GM18511 (cell line): ENCODE measurements at regions not wholly inside any gene's neighbourhood (a gene's known extent, or its start where the extent isn't known, plus 50 kb on each side); places are given as distances from the start of the nearest gene placed in this dataset.
"Not testable (repeated sequence)": the region's sequence is repeated elsewhere in the genome, so short reads cannot be mapped to it uniquely, and the experiment has no call there.

ENCODE experiments used
- ATAC-seq: cut with Tn5 transposase; IDR thresholded peaks from one replicate; pipeline ENCODE4 v1.9.1; 2021; ENCODE audit warnings: mild to moderate bottlenecking, moderate library complexity; ENCODE audit not compliant: unreplicated experiment

DNA sequence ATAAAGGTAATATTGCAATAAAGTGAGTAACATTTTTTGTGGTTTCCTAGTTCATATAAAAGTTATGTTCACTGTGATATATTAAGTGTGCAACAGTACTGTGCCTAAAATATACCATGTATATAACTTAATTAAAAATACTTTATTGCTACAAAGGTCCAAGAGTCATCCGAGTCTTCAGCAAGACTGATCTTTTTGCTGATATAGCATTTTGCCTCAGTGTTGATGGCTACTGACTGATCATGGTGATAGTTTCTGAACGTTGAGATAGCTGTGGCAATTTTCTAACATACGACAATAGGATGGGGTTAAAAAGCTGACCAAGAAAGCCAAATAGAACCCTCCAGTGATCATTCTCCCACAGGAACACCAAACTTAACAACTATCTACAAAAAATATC, 1302.7 kb downstream of the TECRL start:
- no peak for ATAC-seq

DNA sequence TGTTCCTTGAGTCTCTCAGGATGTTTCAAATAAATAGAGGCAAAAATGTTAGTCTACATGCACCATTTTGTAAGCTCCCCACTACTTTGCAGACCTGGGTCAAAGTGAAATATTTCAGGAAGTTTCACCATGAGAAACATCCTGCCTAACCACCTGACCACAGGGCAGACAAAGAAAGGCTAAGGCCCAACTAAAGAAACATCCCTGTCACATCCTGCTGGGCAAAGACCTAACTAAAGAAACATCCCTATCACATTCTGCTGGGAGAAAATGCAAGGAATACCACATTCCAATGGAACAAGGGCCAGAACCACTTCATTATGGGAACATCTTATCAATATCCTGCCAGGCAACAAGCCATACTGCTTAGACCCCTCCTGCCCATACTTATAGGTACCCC, 1303.4 kb downstream of the TECRL start:
- ATAC-seq, result no peak

DNA sequence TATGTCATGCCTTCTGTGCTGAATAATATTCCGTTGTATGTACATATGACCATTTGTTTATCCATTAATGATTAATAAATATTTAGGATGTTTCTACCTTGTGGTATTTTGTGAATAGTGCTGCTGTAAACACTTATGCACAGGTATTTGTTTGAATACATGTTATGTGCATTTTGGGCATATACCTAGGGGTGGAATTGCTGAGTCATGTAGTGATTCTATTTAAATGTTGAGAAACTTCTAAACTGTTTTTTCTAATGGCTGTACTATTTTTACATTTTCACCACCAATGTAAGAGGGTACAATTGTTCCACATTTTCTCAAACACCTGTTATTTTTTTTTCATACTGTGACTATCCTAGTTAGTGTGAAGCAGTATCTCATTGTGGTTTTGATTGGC, 1318.6 kb downstream of the TECRL start:
- ATAC-seq, result no peak

DNA sequence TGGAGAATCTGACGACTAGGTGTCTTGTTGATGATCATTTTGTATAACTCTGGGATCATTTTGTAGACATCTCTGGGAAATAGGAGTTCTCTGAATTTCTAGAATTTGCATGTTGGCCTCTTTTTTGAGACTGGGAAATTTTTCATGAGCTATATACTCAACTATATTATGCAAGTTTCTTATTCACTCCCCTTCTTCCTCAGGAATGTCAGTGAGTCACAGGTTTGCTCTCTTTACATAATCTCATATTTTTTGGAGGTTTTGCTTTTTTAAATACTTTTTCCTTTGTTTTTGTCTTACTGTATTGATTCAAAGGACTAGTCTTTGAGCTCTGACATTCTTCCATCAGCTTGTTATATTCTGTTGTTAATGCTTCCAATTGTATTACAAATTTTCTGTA, 1324.2 kb downstream of the TECRL start:
- ATAC-seq, result no peak

DNA sequence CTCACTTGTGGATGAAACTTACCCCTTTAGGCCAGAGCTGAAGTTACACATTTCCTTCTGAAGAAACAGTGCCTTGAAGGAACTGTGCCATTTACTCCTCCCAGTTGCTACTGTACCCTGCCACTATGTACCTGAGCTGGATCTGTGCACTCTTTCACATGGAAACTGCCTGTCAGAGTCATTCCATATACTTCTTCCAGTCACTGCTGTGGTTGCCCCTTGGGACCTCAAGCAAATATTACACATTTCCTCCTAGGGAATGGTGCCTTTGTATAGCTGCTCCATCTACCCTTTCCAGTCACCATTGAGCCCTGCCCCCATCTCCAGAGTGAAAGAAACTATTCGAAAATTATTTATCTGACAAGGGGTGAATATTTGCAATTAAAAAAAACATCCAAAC, 1328.3 kb downstream of the TECRL start:
- ATAC-seq, result no peak

DNA sequence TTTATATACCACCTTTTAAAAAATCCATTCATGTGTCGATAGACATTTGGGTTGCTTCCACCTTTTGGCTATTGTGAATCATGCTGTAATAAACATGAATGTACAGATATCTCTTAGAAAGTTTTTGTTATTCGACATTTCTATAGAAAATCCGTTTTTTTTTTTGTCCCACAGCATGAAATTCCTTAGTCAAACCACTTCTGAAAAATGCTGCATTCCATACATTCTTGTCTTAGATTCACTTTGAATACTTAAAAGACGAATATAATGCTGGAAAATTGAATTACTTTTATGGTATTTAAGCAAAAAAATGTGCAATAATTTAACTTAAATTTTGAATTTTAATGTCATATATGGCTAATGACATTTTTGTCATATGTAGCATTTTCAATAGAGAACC, 1345.5 kb downstream of the TECRL start:
- ATAC-seq, result no peak

DNA sequence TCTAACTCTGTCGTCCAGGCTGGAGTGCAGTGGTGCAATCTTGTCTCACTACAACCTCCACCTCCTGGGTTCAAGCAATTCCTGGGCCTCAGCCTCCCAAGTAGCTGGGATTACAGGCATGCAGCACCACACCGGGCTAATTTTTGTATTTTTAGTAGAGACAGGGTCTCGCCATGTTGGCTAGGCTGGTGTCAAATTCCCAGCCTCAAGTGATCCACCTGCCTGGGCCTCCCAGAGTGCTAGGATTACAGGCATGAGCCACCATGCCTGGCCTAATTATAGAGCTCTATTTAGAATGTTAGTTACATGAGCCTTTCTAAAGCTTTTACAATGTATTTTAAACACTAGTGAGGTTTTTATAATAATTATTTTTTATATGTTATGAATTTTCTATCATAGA, 1346.4 kb downstream of the TECRL start:
- not testable (repeated sequence) for ATAC-seq

DNA sequence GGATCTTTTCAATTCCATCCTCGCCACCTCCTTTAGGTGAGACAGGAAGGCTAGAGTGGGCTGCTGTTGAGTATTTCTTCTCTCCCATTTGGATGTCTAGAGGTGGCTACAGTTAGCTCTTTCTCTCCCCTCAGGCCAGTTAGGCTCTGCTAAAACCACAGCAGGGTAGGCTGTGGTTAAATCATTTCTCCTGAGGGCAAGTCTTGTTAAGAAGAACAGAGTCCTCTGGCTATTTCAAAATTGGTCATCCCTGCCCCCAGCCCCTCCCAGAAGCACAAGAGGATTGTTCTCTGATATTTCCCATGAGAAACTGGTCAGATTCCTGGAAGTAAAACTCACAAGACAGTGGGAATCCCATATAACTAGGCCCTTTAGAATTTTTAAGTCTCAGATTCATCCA, 1359.5 kb downstream of the TECRL start:
- no peak for ATAC-seq

DNA sequence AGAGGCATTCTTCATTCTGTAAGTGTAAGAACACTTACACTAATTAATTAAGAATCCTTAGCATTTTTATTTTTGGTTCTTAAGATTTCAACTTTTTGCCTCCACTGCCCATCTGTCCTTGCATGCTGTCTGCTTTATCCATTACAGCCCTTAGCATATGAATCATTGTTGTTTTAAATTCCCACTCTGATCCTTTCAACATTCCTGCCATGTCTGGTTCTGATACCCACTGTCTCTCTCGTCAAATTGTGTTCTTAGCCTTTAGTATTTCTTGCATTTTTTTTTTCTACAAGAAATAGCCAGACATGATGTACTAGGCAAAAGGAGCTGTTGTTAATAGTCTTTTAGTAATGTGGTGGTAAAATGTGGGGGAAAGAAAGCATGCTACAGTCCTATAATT, 1360.0 kb downstream of the TECRL start:
- no peak for ATAC-seq

DNA sequence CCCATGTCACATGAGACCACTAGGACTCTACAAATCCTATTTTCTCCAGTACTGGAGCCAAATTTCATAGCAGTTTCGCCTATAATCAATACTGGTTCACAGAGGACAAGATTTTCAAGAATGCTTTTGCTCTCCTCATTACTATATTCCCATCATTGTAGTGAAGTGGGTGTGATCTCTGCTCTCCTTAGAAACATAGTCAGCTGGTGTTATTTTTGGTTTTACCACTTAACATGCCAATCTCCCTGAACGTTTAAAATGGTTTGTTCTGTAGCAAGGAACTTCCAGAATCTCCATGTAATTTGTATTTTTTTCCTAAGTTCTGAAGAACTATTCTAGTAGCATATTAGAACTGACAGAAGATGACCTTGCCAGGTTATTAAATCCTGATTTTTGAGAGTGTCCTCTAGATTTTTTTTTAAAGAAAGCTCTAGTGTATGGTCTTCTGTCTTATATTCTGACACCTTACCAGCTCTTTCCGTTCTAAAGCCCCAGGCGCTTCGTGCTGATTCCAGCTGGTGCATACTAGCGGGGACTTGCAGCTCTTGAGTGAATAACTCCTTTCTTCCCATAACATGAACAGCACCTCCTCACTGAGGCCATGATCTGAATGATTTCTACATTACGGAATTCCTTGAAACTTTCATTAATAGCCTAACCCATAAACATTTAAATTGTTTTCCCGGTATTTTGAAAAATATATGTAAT, 1372.9 kb downstream of the TECRL start:
- ATAC-seq, result no peak

DNA sequence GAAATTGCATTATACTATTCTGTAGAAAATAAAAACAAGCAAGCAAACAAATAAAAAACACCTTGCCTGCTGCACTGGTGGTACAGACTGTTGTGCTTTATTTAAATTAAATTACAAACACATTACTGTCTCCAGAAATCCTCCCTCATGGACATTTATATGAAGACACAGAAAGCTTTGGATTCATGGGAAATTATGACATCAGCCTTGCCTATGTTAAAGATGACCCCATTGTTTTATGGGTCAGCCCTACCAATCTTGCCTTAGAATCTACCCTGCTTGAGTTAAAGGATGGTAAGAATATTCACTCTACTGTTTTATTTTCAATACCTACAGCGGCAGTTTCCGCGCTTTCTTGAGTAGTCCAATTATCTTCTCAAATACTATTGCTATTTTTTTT, 1379.9 kb downstream of the TECRL start:
- ATAC-seq, result no peak

DNA sequence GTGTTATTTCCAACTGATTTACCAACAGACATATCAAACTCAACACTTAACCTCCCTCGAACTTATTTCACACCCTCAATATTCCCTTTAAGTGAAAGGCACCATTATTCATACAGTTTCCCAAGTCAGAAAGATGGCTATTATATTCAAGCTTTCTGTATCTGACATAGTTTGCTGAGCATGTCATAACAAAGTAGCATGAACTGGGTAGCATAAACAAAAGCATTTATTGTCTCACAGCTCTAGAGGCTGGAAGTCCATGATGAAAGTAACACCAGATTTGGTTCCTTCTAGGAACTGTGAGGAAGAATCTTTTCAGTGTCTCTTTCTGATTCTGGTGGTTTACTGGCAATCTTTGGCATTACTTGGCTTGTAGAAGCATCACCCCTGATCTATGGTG, 1388.6 kb downstream of the TECRL start:
- no peak for ATAC-seq

DNA sequence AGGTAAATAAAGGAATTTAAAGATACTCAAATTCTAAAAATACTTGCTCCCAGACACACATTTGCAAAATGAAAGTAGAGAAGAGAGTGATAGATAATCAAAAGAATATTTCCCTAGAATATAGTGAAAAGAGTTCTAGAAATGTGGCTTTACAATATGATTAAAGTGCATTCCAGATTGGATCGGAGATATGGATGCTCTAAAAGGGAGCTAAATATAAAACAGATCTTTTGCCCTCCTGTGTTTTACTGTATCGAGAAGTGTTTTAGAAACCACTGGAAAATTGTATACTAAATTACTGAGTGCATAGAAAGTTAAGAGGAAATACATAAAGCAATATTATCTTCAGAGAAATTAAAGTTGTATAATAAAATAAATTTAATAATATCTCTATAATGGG, 1392.0 kb downstream of the TECRL start:
- no peak for ATAC-seq

DNA sequence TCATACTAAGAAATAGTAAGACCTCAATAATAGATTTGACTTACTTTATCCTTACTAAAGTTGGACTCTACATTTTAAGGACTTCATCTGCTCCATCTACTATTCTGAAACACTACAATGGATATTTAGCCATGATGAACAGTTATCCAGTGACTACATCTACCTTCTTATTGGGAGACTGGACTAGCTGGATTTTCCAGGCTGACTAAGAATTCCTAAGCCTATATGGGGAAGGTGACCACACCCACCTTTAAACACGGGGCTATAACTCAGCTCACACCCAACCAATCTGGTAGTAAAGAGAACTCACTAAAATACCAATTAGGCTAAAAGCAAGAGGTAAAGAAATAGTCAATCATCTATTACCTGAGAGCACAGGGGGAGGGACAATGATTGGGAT, 1438.4 kb downstream of the TECRL start:
- ATAC-seq, result no peak

DNA sequence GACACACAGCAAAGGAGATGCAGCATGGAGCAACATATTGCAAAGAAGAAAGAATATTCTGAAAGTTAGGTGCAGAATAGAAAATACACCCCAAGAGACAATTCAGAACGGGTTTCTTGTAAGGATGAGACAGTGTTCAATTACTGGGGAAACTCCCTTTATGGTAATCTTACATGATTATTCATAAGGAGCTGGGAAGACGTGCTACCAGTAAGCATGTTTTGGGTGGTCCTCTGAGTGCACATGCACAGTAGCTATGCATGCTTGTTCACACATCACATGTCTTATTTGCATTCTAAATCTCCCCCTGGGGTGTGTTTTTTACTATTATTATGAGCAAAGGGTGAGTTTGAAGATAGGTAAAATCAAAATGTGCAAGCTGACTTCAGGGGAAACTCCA, 1448.8 kb downstream of the TECRL start:
- no peak for ATAC-seq

DNA sequence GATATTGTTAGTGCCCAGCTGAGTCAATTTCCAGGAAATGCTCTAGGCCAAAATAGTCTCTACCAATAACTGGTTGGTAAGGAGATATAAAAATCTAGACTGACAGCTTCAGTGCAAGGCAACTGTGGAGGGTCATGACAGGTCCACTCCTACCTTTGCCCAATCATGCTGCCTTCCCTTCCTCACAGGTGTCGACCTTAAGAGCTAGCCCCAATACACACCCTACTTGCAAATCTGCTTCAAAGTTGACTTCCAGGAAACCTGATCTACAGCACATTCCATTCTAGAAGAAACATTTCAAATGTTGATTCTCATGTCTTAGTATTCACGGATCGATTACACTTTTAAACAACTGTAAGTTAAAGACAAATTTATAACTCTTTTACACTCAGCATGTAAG, 1455.5 kb downstream of the TECRL start:
- no peak for ATAC-seq

DNA sequence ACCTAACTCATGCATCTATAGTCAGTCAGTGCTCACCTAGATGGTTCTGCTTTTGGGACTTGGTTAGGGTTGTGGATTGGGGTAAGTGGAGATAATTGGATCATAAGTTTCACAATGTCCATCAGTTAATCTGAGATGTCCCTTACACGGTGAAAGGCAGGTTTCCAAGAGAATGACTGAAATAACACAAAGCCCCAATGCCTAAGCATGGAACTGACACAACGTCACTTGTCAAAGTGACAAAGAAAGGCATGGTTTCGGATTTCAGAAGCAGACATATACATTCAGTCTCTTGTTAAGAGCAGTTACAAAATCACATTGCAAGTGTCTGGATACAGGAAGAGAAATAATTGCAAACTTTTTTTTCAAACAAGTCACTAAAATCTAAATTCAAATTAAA, 1456.9 kb downstream of the TECRL start:
- ATAC-seq, result no peak

DNA sequence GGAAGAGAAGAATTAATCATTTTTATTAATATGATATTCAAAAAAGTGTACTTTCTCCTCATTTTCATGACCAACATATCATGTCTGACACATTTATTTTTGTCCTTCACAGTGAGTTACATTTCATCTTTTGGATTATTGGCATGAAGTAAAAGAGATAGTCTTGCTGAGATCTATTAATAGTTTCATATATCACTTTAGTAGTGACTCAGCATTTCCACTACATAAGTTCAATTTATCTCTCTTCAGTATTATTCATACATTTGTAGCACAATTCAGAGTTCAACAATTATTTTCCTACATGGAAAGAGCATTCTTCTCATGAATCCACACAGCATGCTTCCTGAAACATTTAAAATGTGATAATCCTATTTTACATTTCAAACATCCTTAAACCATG, 1461.1 kb downstream of the TECRL start:
- no peak for ATAC-seq

DNA sequence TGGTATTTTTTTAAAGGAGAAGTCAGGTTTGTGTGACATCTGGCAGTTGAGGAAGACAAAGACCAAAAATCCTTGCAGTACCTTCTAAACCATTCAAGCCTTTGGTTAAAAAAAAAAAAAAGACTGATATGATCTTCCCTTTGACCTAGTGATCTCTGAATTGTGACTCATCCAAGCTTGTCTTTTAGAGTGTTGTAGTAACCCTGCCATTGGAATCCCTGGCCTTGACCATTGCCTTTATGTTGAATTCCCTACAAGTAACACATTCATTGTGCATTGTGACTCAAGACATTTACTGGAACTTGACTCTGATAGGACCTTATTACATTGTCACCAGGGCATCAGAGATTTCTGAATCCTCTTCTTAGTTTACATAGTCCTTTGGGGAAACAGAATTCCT, 1469.0 kb downstream of the TECRL start:
- ATAC-seq, result no peak

DNA sequence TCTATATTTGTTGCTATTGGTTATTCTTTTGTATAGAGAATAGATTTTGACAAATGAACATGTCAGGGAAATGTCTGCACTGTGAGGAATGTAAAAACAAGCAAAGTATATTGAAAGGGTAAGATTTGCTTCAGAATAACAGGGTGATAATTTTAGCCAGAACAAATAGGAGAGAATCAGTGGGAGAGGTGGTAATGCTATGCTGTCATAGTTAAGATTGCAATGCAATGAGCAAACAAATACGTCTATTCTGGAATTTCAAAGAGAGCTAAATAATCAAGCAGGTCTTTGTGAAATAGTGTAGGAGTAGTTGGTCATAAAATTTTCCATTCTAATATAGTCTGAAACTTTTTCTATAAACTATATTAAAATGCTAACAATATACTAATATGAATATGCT, 1478.4 kb downstream of the TECRL start:
- no peak for ATAC-seq

DNA sequence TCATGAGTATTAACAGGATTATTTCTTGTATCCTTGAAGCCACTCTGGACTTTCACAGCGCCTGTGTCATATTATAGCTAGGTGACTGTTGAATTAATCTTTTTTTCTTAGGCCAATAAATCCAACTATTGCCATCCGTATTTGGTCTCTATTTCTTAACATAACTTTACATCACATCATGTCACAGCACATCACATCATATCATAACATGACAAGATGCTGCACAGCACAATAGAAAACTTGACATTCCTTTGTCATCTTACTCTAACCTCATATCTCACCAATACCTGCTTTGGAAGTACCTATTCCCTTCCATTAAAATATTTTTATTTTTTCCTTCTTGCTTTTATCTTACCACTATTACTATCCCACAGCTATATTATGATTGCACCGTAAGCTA, 1480.8 kb downstream of the TECRL start:
- ATAC-seq, result no peak

DNA sequence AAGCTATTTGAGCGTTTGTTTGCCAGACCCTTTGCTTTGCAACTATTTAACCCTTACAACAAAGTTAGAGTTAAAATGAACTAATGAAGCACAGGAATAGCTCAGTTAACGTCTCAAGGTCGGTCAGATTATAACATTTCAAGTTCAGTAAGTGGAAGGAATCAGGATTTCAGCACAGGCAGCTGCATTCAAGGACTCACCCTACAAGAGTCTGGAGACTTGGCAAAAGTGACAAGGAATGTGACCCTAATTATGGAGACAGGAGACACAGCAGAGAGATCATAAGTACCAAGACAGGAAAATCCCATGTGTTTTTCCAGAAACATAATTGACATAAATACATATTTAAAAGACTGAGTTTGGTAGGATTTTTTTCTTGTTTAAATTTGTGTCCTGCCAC, 1481.7 kb downstream of the TECRL start:
- ATAC-seq, result no peak

DNA sequence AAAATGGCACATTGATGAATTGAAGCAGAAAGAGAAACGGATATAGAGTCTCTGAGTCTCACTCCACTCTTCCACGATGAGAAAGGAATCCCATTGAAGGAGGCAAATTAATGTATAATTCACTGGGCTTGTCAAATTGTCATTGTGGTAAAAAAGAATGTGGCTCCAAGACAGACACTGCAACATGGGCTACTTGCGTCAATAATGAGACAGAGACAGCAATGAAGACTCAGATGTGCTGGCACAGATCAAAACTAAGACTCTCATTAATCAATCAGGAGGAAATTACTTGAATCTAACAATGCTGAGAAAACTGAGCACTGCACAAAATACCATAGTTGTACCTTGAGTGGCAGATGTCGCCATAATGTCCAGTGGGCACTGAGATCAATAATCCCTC, 1485.5 kb downstream of the TECRL start:
- no peak for ATAC-seq

DNA sequence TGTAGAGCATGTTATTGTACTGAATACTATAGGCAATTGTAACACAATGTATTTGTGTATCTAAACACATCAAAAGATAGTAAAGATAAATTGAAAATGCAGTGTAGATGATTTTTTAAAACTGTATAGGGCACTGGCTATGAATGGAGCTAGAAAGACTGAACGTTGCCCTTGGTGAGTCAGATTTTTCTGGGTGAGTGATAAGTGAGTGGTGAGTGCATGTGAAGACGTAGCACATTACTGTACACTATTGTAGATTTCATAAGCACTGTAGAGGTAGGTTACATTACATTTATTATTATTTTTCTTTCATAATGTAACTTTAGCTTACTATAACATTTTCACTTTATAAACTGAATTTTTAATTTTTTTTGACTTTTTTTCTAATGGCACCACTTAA, 1491.6 kb downstream of the TECRL start:
- ATAC-seq, result no peak
